Pulmonary artery endothelial cell (primary cell): ENCODE measurements at regions not wholly inside any gene's neighbourhood (a gene's known extent, or its start where the extent isn't known, plus 50 kb on each side); places are given as distances from the start of the nearest gene placed in this dataset.

Source experiments
- DNase-seq: peaks from one replicate; pipeline ENCODE4 v3.0.0-alpha.2; 2011; ENCODE audit warnings: low read depth, low spot score

DNA sequence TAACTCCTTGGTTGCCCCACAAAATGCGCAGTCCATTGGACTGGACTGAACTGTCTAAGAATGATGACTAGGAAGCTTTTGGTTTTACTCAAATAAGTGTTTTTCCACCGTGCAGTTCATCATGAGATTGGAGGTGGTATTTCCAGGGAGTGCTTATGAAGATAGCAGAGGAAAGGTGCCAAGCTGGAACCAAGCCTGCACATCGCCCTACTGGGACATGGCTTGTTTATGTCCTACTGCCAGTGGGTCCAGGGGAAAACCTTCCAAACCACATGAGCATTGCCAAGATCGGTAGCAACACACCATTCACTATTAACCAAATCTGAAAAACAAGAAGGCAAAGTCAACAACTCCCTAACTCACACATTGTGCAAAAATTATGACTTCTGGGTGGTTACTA, 54.7 kb upstream of the DSCAM start:
- no peak for DNase-seq

DNA sequence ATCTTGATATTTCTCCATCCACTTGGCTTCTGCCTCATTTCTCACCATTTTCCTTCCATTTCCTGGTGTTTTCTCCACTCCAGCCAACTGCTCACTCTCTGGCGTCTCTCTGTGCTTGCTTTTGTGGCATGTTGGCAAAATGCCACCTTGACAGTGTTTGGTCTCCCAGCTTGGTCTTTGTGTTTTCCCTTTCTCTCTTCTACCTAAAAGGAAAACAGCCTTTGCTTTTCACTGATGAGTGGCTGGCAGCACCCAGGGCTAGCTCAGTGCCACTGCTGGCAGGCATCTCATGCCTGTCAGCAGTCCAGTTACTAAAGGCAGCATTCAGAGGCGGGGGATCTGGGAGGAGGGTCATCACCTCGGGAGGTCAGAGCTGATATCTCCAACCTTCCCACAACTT, 55.3 kb upstream of the DSCAM start:
- no peak for DNase-seq

DNA sequence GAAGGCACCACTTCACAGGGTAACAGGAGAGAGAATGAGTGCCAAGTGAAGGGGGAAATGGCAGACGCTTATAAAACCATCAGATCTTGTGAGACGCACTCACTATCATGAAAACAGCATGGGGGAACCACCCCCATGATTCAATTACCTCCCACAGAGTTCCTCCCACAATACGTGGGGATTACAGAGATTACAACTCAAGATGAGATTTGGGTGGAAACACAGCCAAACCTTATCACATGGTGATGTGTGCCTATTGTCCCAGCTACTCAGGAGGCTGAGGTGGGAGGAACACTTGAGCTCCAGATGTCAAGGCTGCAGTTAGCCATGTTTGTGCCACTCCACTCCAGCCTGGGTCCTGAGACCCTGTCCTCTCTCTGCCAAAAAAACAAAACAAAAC, 56.0 kb upstream of the DSCAM start:
- DNase-seq, result no peak

DNA sequence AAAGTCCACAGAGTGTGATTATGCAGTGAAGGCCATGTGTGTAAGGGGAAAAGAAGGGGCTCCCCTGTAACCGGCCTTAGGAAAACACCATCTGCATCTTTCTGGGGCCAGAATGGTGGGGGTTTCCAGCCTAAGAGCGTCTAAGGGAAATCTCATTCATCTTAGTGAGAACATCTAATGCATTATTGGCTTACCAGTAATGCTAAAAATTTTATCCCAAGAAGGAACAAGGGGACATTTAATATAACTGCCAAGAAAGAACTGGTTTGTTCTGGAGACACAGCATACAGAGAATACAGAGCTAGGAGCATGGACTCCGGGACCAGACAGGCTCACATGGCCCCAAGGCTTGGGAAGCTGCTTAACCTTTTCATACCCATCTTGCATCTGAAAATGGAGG, 58.3 kb upstream of the DSCAM start:
- DNase-seq, result no peak

DNA sequence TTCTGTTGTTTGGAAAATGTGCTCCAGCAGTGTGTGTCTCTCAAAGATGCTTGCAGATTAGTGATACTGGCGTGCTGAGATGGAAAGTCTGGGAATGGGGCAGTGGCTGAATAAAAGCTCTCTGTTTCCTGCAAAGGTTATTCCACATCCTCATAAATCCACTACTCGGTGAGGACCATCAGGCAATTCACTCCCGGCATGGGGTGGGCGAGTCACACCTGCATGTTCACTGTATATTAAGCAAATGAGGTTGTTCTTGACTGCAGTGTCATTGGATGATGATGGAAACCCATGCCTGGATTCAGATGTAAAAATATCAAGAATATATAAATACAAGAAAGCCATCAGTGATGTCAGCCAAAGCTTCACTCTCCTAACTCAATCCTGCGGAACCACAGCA, 65.4 kb upstream of the DSCAM start:
- no peak for DNase-seq

DNA sequence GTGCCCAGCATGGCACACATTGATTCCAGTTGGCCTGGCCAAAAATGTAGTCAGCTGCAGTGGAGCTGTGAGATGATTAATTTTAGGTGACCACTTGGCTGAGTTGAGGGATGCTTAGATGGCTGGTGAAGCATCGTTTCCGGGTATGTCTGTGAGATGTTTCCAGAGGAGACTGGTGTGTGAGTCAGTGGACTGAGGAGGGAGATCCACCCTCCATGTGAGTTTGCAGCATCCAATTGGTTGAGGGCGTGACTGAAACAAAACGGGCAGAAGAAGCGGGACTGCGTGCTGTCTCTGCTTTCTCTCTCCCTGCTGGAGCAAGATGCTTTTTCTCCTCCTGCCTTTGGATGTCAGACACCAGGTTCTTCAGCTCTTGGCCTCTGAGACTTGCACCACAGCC, 68.2 kb upstream of the DSCAM start:
- no peak for DNase-seq

DNA sequence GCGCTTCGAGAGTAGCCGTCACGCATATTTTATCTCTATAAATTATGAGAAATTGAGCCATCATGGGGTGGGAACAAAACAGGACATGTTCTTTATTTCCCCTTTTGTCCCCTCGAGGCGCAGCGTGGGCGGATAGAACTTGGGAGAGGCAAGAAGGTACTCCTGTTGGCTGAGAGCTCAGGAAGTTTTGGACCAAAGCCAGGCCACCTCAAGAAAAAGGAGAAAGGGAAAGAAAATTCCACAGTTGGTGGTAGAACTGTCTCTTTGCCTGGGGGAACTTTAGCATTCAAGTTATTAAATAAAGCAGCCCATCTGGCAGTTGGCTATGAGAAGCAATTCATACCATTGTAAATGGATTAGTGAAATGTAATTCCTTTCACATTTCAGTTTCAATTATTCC, 76.4 kb upstream of the DSCAM start:
- DNase-seq, result no peak

DNA sequence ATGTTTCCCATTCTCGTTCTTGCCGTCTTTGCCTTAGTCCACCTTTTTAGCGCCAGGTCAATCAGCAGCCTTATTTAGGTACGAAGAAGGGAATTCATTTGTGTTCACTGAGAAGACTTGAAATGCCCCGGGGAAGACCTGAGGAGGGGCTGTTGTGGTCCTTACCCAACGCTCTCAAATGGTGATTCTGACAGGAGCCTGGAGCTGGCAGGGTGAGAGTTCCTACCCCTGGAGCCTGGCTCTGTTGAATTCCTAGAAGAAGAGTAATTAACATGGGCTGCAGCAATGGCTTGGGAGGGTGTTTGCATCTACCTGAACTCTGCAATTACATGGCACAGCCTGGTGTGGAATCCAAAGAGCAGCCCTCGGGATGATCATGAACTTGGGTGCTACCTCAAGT, 76.9 kb upstream of the DSCAM start:
- no peak for DNase-seq

DNA sequence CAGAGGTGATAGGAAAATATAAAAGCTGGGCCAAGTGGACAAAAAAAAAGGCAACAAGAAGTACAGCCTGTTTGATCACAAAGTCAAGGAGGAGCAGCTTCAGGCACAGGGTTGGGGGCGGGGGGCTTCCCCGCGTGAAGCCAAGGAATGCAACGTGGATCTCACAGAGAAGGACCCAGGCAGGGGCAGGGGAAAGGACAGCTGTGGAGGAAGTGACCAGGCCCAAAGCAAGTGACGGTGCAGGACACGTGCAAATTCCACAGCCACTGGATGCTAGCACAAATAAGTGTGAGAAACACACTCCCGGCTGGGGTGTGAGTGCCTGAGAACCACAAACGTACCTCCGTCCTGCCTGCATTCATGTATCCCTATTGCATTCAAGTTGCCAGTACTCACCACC, 77.7 kb upstream of the DSCAM start:
- DNase-seq, result no peak

DNA sequence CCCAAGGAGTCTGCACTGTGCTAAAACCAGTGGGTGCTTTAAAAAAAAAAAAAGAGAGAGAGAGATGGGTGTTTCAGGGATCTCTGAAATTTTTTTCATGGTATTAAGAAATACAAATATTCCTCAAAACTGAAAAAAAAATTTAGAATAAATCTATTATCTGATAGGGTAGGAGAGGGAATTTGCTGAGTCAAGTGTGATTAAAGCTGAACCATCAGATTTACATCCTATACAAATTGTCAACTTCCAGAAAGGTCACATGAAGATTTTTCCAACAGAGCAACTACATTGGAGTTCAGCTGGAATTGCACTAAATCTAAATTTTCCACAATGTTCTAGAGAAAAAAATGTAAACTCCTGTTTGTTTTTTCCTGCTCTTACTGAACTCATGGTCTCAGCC, 79.3 kb upstream of the DSCAM start:
- DNase-seq, result no peak

DNA sequence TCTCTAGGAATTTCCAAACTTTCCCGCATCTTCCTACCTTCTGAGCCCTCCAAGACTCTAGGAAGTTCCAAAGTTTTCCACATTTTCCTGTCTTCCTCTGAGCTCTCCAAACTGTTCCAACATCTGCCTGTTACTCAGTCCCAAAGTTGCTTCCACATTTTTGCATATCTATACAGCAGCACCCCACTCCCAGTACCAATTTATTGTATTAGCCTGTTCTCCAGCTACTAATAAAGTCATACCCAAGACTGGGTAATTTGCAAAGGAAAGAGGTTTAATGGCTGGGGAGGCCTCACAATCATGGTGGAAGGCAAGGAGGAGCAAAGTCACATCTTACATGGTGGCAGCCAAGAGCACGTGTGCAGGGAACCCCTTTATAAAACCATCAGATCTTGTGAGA, 82.9 kb upstream of the DSCAM start:
- no peak for DNase-seq

DNA sequence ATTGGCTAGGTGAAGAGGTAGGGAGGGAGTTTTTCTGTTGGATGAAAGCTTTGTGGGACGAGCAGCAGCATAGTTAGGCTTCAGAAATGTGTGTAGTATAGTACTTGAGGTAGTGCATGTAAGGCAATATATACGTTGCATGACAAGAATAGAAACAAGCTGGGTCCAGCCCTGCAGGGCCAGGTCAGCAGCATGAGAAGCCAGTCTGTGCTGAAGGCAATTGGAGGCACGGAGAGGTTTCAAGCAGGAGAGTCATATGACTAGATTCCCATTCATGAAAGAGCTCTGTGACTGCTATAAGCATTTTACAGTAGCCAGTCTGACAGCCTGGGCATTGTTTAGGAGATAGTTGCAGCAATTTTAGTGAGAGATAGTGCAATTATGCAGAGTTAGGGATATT, 84.2 kb upstream of the DSCAM start:
- DNase-seq, result no peak

DNA sequence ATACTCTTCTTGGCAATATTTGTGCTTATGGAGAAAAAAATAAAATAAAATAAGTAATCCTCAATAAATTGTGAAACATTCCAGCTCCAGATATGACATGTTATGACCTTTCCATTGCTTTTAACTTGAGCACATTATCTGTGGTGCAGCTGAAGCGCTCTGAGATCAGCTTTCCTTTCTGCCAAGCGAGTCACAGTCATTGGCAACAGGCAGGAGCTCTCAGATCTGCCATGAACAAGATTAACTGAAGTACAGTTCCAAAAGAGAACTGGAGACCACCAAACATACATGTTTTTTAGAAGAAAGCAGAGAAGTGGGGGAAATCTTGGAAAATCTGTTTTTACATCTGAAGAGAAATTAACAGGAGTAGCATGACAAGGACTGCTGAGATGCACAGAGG, 89.2 kb upstream of the DSCAM start:
- no peak for DNase-seq

DNA sequence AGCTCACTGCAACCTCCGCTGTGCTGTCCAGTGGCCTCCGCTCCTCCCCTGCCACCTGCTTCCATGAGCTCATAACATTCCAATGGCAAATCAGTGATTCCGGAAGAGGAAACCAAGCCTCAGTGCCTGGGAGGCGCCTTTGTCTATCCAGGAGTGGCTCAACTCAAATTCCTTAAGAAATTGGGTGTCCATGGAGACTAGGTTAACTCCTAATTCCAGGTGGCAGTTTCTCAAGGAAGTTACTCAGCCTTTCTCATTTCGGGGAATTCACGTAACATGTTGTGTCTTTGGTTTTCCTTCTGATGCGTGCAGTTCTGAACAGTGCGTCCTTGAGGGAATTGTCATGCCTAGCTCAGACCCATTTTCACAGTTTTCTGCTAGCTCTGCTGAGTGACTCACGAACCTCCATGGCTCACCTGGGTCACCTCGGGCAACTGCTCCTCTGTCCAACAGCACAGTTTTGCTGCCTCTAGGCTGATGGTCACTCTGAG, 89.9 kb upstream of the DSCAM start:
- no peak for DNase-seq

DNA sequence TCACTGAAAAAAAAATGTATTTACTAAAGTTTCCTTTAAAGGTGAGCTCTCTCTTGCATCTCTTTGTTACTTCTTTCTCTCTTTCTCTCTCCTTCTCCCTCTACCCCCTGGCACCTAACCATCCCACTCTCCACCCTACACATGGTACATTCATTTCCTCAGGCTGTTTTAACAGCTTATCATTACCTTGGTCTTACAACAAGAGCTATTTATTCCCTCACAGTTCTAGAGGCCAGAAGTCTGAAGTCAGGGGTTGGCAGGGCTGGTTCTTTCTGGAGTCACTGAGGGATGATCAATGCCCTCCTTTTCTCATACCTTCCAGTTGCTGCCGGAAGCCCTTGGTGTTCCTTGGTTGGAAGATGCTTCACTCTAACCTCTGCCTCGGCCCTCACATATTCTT, 91.1 kb upstream of the DSCAM start:
- DNase-seq, result no peak

DNA sequence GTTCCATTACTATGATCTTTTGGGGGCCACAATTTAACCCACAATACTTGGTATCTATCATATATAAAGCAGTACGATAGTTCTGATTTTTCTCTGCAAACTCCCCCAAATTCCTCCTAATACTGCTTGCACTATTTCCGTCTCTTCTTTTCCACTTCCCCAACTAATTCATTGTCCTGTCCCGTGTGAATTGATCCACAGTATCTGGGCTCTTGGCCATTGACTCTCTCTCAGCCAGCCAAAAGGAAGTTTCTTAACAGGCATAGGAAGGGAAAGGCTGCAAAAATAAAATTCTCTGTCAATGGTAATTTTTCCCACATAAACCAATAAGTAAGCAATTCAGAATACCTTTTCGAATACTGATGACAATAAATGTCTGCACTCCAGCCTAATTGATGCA, 91.7 kb upstream of the DSCAM start:
- DNase-seq, result no peak

DNA sequence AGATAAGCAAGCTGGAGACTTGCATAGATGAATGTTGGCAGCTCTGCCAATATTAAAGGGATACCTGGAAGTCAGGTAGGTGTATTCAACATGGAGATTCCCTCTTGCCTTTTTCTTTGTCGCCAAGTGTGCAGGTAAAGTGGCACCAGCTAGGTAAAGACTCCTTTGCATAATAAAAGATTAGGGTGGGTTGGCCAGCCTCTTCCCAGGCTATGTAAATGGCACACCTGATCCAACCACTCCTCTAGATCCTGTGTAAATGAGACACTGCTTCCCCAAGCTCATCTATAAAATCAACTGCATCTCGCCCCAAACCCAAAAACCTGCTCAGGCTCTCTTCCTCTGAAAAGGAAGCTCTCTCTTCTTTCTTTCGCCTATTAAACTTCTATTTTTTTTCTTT, 100.8 kb upstream of the DSCAM start:
- no peak for DNase-seq

DNA sequence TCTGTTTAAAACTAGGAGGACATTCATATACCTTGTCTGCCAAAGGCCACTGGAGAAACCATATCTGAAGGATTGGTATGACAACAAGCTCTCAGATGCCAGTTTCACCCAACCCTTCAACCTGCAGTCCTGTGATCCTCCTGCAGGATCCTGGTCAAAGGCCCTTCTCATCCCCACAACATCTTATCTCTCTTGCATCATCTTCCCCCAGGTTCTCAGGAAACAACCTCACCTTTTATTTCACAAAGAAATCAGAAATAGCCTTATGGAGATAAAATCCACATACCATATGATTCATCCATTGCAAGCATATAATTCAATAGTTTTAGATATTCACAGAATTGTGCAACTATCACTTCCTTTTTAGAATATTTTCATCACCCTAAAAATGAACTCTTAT, 104.0 kb upstream of the DSCAM start:
- no peak for DNase-seq

DNA sequence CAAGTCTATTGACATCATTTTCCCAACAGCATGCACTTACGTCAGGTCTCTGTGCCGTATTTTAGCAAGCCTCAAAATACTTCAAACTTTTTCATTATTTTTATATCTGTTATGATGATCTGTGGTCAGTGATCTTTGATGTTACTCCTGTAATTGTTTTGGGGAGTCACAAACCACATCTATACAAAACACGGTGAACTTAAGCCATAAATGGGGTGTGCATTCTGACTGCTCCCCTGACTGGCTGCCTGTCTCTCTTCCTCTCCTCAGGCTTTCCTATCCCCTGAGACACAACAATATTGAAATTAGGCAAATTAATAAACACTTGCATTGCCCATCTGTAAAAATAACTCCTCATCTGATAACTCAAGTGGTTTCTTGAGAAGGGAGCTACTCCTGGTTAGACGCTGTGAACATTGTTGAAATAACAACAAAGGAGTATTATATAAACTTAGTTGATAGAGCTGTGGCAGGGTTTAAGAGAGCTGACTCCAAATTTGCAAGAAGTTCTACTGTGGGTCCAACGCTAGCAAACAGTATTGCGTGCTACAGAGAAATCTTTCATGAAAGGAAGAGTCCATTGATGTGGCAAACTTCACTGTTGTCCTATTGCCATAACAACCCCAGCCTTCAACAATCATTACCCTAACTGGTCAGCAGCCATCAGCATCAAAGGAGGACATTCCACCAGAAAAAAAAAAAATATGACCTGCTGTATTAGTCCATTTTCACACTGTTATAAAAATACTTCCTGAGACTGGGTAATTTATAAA, 105.8 kb upstream of the DSCAM start:
- no peak for DNase-seq

DNA sequence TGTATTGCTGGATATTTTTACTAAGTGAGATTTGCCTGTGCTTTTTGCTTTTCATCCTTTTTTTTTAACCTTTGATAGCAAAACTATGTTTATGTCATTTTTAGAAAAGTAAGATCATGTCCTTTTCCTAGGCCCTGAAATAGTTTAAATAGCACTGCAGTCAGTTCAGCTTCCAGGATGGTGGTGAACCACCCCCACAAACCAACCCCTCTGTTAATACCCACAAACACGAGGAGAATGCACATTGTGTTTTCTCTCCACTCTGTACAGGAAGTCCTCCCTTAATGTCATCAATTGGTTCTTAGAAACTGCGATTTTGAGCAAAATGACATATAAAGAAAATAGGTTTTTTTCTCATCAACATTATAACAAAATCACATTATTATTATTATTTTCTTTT, 117.7 kb upstream of the DSCAM start:
- no peak for DNase-seq

DNA sequence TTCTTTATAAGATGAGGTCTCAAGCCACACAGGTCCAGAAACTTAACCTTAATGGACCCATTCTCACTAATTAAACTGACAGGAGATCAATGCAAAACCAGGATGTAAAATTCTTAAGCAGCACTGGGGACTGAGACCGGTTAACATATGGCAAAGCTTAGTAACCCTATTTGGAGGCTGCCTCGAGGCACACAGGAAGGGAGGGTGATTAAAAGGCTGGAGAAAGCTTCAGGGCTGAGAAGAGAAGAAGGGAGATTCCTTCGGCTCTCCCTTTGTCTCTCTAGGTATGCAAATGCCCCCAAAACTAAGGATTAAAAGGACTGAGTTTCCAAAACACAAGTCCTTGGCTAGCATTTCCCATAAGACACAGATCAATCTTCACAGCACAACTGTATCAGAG, 120.8 kb upstream of the DSCAM start:
- DNase-seq, result no peak

DNA sequence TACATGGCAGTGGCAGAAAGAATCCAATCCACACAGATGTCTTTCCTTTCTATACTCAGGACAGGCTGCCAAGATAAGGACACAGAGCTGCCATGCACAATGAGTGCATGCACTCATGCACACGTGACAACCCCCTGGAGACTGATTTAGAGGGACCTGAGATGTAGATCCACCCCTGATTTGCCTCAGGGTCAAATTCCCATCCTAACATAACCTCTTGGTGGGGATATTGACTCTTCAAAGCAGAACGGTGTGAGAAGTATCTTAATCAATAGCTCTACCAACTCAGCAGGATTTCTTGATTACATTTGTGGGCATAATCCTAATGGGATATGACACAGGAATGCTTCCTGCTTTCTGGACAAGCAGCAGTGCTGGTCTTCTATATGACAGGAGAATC, 125.2 kb upstream of the DSCAM start:
- no peak for DNase-seq

DNA sequence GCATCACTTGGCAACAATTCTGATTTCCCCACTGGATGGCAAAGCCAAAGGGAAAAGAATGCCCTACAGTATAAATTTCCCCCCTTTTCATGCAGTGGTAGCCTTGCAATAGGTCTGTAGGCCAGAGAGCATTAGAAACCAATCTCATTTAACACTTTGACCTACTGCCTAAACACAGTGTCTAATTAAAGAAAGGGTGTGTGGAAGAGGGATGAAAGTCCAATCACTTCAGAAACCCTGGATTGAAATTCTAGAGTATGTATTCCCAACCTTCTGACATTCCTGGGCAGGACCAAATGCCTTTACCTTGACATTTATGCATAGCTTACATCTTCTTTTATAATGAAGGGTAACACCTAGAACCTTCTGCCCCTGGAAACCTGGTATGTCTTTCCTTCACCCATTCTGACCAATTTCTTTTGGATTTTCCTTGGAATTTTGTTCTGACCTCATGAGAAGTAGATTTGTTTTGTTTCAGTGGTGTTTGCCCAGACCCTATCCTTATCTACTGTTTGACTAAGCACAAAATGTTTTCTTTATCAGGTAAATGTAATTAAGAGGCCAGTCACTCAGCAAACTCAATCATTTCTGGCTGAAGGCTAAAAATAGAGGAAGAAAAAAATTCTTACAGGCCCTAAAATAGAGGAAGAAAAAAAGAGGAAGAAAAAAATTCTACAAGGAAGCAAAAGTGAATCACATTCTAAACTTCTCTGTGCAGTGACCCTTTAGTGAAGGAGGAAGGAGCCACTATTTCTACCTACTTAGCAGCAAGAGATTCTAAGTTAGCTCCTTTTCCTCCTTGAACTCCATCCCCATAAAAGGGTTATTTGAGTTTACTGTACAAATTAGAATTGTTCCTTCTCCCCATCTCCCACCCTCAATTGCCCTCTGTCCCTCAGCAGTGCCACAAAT, 129.5 kb upstream of the DSCAM start:
- no peak for DNase-seq
